ENCODE measurements at regions not wholly inside any gene's neighbourhood (a gene's known extent, or its start where the extent isn't known, plus 50 kb on each side); places are given as distances from the start of the nearest gene placed in this dataset.

GRCh38 chr1:118488787-118489186 is 303.8 kb upstream of the SPAG17 start:
- intact Hi-C loops (cut with DNase I; ENCODE audit: low total_unique reads), result no loop called here
- no peaks in the 10 kb centered on the region for H3K4me1 ChIP-seq

GRCh38 chr1:118487932-118488331 is 302.9 kb upstream of the SPAG17 start:
- Histone ChIP-seq H3K4me3 (no peak overlapping the region), H3K36me3 (no peaks in the 10 kb centered on the region), H3K4me1 (no peaks in the 10 kb centered on the region), H3K9me3 (no peaks in the 10 kb centered on the region), H3K27me3 (no peaks in the 10 kb centered on the region), H3K27ac (no peak overlapping the region)
- intact Hi-C loops (cut with DNase I; ENCODE audit: low total_unique reads), result no loop called here
- TF ChIP-seq CTCF (IDR thresholded peaks at IDR 0.05), result no peak
- no peak for DNase-seq

More at GRCh38 chr1:118488787-118489186, 303.8 kb upstream of the SPAG17 start:
- H3K36me3 ChIP-seq, result no peaks in the 10 kb centered on the region
- no peak overlapping the region for H3K4me3 ChIP-seq
- DNase-seq, result no peak
- H3K9me3 ChIP-seq, result no peaks in the 10 kb centered on the region
- no peak overlapping the region for H3K27ac ChIP-seq
- H3K27me3 ChIP-seq, result no peaks in the 10 kb centered on the region
- TF ChIP-seq CTCF (IDR thresholded peaks at IDR 0.05), result no peak

- intact Hi-C loops (cut with DNase I; ENCODE audit: low total_unique reads), result no loop called here
- no peaks in the 10 kb centered on the region for H3K27me3 ChIP-seq
These were observed 302.1 kb upstream of the SPAG17 start for GRCh38 chr1:118487091-118487490.

GRCh38 chr1:118486199-118486598 is 301.2 kb upstream of the SPAG17 start:
- intact Hi-C loops (cut with DNase I; ENCODE audit: low total_unique reads), result no loop called here
- no peak for TF ChIP-seq CTCF (IDR thresholded peaks at IDR 0.05)
- Histone ChIP-seq H3K36me3 (no peaks in the 10 kb centered on the region), H3K27ac (no peak overlapping the region), H3K4me3 (no peak overlapping the region), H3K27me3 (no peaks in the 10 kb centered on the region), H3K4me1 (no peaks in the 10 kb centered on the region), H3K9me3 (no peaks in the 10 kb centered on the region)
- DNase-seq, result no peak

More at GRCh38 chr1:118487091-118487490, 302.1 kb upstream of the SPAG17 start:
- Histone ChIP-seq H3K4me1 (no peaks in the 10 kb centered on the region), H3K27ac (no peak overlapping the region), H3K9me3 (no peaks in the 10 kb centered on the region), H3K4me3 (no peak overlapping the region), H3K36me3 (no peaks in the 10 kb centered on the region)
- DNase-seq, result no peak
- TF ChIP-seq CTCF (IDR thresholded peaks at IDR 0.05), result no peak

GRCh38 chr1:118485757-118486156 is 300.7 kb upstream of the SPAG17 start:
- intact Hi-C loops (cut with DNase I; ENCODE audit: low total_unique reads), result no loop called here
- TF ChIP-seq CTCF (IDR thresholded peaks at IDR 0.05), result no peak
- H3K36me3 ChIP-seq, result no peaks in the 10 kb centered on the region

GRCh38 chr1:118484893-118485292 is 299.9 kb upstream of the SPAG17 start:
- Histone ChIP-seq H3K4me1 (no peaks in the 10 kb centered on the region), H3K36me3 (no peaks in the 10 kb centered on the region), H3K27me3 (no peaks in the 10 kb centered on the region), H3K4me3 (no peak overlapping the region), H3K9me3 (no peaks in the 10 kb centered on the region), H3K27ac (no peak overlapping the region)
- no peak for TF ChIP-seq CTCF (IDR thresholded peaks at IDR 0.05)
- intact Hi-C loops (cut with DNase I; ENCODE audit: low total_unique reads), result no loop called here
- DNase-seq, result no peak

More at GRCh38 chr1:118485757-118486156, 300.7 kb upstream of the SPAG17 start:
- Histone ChIP-seq H3K9me3 (no peaks in the 10 kb centered on the region), H3K27me3 (no peaks in the 10 kb centered on the region), H3K4me3 (no peak overlapping the region), H3K4me1 (no peaks in the 10 kb centered on the region), H3K27ac (no peak overlapping the region)
- no peak for DNase-seq
